Activated CD4-positive, alpha-beta T cell treated with anti-CD3 and anti-CD28 coated beads for 36 hours (primary cell): ENCODE measurements at regions not wholly inside any gene's neighbourhood (a gene's known extent, or its start where the extent isn't known, plus 50 kb on each side); places are given as distances from the start of the nearest gene placed in this dataset.

Source experiments
- ATAC-seq: fragments of 200-7000 bp; cut with Tn5 transposase; one replicate; pipeline ENCODE4 v1.10.0; 2021; ENCODE audit warnings: mild to moderate bottlenecking, moderate library complexity
- CTCF ChIA-PET: fragments of 350-600 bp; sonication (Branson Sonifier 250); formaldehyde crosslinking; loops from one replicate; lab custom pipeline; 2021; ENCODE audit warnings: antibody characterized with exemption; lab: Charles Lee
- POLR2A ChIA-PET: fragments of 350-600 bp; sonication (Branson Sonifier 250); formaldehyde crosslinking; loops from one replicate; lab custom pipeline; 2021; ENCODE audit warnings: antibody characterized with exemption, inconsistent platforms; lab: Charles Lee
- DNase-seq: peaks from one replicate; pipeline ENCODE4 v3.0.0-alpha.2; 2020
- H3K27ac Mint-ChIP-seq: one replicate; pipeline ENCODE4 v1.8.0; 2021; ENCODE audit warnings: mixed read lengths
- H3K27me3 Mint-ChIP-seq: one replicate; pipeline ENCODE4 v1.8.0; 2021; ENCODE audit warnings: mixed read lengths
- H3K36me3 Mint-ChIP-seq: one replicate; pipeline ENCODE4 v1.8.0; 2021; ENCODE audit warnings: low read depth, mixed read lengths
- H3K4me1 Mint-ChIP-seq: one replicate; pipeline ENCODE4 v1.8.0; 2021; ENCODE audit warnings: mixed read lengths
- H3K4me3 Mint-ChIP-seq: one replicate; pipeline ENCODE4 v1.8.0; 2021; ENCODE audit warnings: mild to moderate bottlenecking, moderate library complexity, mixed read lengths
- H3K9me3 Mint-ChIP-seq: one replicate; pipeline ENCODE4 v1.8.0; 2021; ENCODE audit warnings: low read depth, mixed read lengths
- intact Hi-C, 2 experiments: fragments of 100-400 bp; cut with DNase I in 1 of 2; cut with micrococcal nuclease in 1 of 2; formaldehyde crosslinking; loops; one replicate each; pipeline versions ENCODE4 v1.14.2 to v1.15.1; 2022 to 2024; cut with DNase I, micrococcal nuclease

DNA sequence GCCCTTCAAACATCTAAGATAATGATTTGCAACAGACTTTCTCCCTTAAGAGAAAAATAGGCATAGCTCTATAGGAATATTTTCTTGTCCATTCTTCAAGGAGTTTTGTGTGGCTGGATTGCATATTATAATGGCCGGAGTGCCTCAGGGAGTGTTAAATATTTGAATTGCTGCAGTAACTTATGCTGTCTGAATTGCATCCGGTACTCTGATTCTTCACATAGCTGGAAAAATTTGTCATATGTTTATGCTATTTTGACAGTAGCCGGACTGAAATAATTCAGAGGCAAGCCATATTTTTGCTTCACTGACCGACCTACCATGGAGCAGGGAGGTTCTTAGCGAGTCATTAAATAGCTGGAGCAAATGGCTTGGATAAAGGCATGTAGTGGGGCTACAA lies 621.0 kb downstream of the ACTL7B start:
- ChIA-PET CTCF (no interaction called here), POLR2A (no interaction called here)
- no peak overlapping the region for H3K4me3 Mint-ChIP-seq
- H3K27me3 Mint-ChIP-seq, result no peaks in the 10 kb centered on the region
- intact Hi-C loops, result no loop called here
- H3K9me3 Mint-ChIP-seq, result peaks cover 8% of the 10 kb centered on the region
- no peaks in the 10 kb centered on the region for H3K4me1 Mint-ChIP-seq
- no peak for DNase-seq
- no peak for ATAC-seq
- no peaks in the 10 kb centered on the region for H3K36me3 Mint-ChIP-seq
- no peak overlapping the region for H3K27ac Mint-ChIP-seq

DNA sequence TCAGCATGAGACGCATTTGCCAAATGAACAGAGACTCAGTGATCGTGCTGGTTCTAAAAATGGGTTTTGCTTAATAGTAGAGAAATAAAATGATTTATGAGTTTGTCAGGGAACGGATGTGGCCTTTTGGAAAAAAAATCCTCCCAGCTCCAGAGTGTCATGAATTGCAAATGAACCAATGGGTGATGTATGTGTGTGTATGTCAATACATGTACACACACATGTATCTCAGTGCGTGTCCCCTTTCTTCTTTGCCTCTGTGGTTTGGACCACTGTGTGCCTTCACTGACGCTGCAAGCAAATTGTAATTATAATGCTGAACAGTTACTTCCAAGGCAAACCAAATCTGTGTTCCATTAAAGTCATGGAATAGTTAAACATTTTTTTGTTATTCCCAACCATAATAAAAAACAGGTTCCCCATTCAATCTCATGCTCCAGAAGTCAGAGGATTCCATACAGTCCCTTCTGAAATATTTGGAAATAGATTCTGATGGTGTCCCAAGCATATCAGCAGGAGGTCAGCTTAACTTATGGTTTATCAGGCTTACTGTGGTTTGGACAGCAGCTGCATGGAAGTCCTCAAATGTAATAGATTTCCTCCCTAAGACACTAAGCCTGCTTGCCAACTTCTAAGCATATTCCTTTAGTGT lies 630.5 kb downstream of the ACTL7B start:
- ChIA-PET CTCF (no interaction called here), POLR2A (no interaction called here)
- Mint-ChIP-seq H3K9me3 (peaks cover 12% of the 10 kb centered on the region), H3K27ac (no peak overlapping the region), H3K4me1 (no peaks in the 10 kb centered on the region), H3K4me3 (no peak overlapping the region), H3K27me3 (no peaks in the 10 kb centered on the region), H3K36me3 (no peaks in the 10 kb centered on the region)
- intact Hi-C loops, result no loop called here
- no peak for ATAC-seq
- no peak for DNase-seq

DNA sequence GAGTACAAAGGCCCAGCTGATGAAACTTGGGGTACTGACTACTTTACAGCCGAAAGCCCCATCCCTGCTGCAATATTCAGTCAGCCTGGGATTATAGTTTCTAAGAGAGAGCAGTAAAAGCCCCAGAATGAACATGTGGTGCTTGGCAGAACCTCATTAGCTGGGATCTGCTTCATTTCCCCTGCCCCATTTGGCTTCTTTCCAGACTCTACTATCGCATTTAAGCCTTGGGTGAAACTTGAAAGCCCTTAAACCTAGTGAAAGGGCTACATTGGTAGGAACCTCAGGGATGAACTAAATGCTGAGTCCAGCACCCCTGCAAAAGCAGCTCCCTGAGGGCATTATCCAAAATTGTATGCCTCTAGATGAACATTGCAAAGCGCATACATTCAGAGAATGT lies 631.1 kb downstream of the ACTL7B start:
- ATAC-seq (no peak), DNase-seq (no peak)
- intact Hi-C loops, result no loop called here
- CTCF ChIA-PET, result no interaction called here
- Mint-ChIP-seq H3K4me3 (no peak overlapping the region), H3K27ac (no peak overlapping the region), H3K9me3 (peaks cover 12% of the 10 kb centered on the region), H3K4me1 (no peaks in the 10 kb centered on the region), H3K36me3 (no peaks in the 10 kb centered on the region), H3K27me3 (no peaks in the 10 kb centered on the region)
- POLR2A ChIA-PET, result no interaction called here

DNA sequence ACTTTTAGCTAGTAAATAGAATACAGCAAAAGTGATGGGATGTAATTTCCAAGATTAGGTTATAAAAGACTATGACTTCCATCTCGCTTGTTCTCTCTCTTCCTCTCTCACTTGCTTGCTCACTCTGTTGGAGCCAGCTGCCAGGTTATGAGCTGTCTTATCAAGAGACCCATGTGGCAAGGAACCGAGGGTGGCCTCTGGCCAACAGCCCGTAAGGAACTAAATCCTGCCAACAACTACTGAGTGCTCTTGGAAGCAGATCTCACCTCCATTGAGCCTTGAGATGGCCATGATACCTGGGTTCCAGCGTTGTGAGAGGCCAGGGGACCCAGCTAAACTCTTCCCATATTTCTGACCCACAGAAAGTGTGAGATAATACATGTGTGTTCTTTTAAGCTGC lies 636.1 kb downstream of the ACTL7B start:
- no peak overlapping the region for H3K4me3 Mint-ChIP-seq
- H3K9me3 Mint-ChIP-seq, result peaks cover 16% of the 10 kb centered on the region
- ChIA-PET POLR2A (no interaction called here), CTCF (no interaction called here)
- H3K36me3 Mint-ChIP-seq, result no peaks in the 10 kb centered on the region
- ATAC-seq (no peak), DNase-seq (no peak)
- H3K27ac Mint-ChIP-seq, result no peak overlapping the region
- no peaks in the 10 kb centered on the region for H3K4me1 Mint-ChIP-seq
- no peaks in the 10 kb centered on the region for H3K27me3 Mint-ChIP-seq
- intact Hi-C loops, result no loop called here

DNA sequence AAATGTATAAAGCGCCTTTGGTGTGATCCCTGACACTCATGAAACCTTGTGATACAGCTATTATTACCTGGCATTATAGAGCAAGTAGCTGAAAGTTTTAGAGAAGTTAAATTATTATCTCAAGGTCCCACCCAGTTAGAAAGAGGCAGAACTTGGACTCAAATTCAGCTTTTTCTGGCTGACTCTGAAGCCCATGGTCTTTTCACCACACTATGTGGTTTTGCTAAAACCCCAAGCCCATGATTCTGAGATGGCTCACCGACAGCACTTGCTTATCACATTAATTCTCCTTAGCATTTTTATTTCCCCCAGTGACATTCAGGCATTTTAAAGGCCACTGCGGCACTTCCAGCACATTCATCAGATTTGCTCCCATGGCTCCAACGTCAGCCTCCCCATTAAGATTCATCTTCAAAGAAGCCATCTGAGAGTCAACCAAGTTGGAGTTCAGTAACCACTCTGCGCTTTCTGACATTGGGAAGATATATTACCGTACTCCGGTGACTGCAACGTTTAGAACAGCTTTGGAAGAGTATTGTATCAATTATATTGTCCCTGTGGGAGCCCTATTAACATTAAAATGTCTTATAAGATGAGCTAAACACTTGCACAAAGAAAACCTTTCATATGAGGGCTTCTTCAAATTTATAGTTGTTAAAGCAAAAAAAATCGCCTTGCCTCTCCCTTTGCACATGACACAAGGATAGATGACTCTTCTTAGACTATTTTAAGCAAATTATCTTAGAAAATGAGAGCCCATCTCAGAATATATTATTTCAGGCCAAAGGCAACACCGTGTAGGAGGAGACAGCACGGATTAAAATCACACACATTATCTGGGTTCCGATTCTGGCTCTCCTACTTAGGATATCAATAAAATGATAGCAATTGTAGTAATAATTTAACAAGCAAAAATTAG lies 638.1 kb downstream of the ACTL7B start:
- Mint-ChIP-seq H3K9me3 (peaks cover 10% of the 10 kb centered on the region), H3K36me3 (no peaks in the 10 kb centered on the region), H3K4me3 (no peak overlapping the region), H3K27ac (no peak overlapping the region), H3K27me3 (no peaks in the 10 kb centered on the region), H3K4me1 (no peaks in the 10 kb centered on the region)
- ChIA-PET POLR2A (no interaction called here), CTCF (no interaction called here)
- intact Hi-C loops, result no loop called here
- no peak for ATAC-seq
- no peak for DNase-seq

DNA sequence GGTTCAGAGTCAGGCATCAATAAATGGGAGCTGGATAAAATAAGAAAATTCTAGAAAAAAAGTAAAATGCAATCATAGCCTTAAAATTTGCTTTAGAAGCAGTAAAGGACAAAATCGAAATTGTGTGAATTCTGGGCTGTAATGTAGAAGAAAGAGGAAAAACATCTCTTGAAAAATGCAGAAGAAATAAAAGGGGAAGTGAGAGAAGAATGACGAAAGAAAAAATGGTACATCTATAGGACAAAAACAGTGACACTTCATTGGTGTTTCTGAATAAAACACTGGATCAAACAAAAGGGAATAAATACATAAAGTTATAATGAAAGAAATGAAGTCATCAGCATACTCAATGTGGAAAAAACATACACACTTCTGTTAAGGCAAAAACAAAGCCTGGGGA lies 642.3 kb downstream of the ACTL7B start:
- intact Hi-C loops, result no loop called here
- no peaks in the 10 kb centered on the region for H3K4me1 Mint-ChIP-seq
- DNase-seq (no peak), ATAC-seq (no peak)
- no peaks in the 10 kb centered on the region for H3K27me3 Mint-ChIP-seq
- H3K27ac Mint-ChIP-seq, result no peak overlapping the region
- no peaks in the 10 kb centered on the region for H3K36me3 Mint-ChIP-seq
- ChIA-PET CTCF (no interaction called here), POLR2A (no interaction called here)
- peaks cover 5% of the 10 kb centered on the region for H3K9me3 Mint-ChIP-seq
- no peak overlapping the region for H3K4me3 Mint-ChIP-seq

DNA sequence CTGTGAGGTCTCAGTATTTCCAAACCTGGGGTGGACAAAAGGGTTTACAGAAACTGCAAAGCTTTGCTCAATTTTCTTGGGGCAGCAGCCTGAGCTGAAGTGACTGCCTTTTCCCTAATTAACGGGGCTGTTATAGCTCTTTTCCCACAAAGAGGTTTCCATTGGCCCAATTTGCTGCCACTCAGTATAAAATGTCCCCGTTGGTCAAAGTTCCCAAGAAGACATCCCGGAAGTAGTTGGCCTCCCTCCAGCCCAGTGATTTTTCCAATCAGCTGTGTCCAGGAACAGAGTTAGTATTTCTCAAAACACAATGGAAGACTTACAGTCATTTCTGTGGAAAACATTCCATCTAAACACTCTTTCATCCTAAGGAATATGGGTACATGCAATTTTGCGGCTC lies 643.6 kb downstream of the ACTL7B start:
- Mint-ChIP-seq H3K27ac (no peak overlapping the region), H3K27me3 (no peaks in the 10 kb centered on the region), H3K4me3 (no peak overlapping the region), H3K36me3 (no peaks in the 10 kb centered on the region), H3K4me1 (no peaks in the 10 kb centered on the region), H3K9me3 (peaks cover 5% of the 10 kb centered on the region)
- CTCF ChIA-PET, result no interaction called here
- intact Hi-C loops, result no loop called here
- ATAC-seq (no peak), DNase-seq (no peak)
- POLR2A ChIA-PET, result no interaction called here

DNA sequence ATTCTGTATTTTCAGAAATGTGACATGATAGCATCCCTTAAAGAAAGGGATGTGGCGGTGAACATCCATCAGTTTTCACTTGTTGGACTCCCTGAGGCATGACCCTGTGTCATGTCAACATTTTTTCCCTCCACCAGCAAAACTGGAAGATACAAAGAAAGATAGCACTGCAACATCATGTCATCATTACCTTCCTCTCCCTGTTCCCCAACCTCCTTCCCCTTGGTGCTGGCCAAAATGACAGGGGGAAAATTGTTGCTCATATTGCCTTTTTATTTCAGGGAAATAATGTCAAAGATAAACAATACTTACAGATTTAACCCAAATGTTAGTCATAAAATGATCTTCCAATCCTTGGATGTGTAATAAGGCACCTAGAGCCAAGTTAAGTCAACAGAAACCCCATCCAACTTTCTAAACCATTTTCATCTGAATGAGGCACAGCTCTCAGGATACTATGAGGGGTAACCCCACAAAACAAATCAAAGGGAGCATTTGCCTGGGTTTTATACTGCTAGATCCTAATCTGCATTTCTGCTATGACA lies 644.3 kb downstream of the ACTL7B start:
- CTCF ChIA-PET, result no interaction called here
- Mint-ChIP-seq H3K4me3 (no peak overlapping the region), H3K36me3 (no peaks in the 10 kb centered on the region), H3K9me3 (peaks cover 8% of the 10 kb centered on the region), H3K4me1 (no peaks in the 10 kb centered on the region), H3K27ac (no peak overlapping the region), H3K27me3 (no peaks in the 10 kb centered on the region)
- DNase-seq (no peak), ATAC-seq (no peak)
- intact Hi-C loops, result no loop called here
- POLR2A ChIA-PET, result no interaction called here

DNA sequence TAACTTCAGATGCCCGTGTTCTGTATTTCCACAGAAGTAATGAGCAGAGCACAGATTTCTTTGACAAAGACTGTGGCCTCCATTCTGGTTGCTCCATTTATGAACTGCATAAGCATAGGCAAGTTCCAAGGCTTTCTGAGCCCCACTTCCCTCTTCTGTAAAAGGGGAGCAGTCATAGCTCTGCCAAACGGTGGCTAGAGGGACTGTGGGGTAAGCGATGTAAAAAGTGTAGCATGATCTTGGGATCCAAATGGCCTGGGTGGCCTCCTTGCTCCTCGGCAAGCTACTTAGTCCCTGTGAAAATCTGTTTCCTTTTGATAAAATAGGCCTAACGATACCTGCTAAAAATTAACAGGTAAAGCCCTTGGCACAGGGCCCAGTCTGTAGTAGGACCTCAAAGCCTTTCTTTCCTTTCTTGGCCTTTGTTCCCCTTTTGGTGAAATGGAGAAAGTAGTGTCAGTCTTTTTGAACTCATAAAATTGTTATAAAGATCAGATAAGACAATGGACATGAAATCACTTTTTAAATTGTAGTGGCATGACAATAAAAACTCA lies 646.6 kb downstream of the ACTL7B start:
- H3K27ac Mint-ChIP-seq, result no peak overlapping the region
- H3K36me3 Mint-ChIP-seq, result no peaks in the 10 kb centered on the region
- no peak overlapping the region for H3K4me3 Mint-ChIP-seq
- ChIA-PET CTCF (no interaction called here), POLR2A (no interaction called here)
- ATAC-seq (no peak), DNase-seq (no peak)
- intact Hi-C loops, result no loop called here
- H3K27me3 Mint-ChIP-seq, result no peaks in the 10 kb centered on the region
- peaks cover 13% of the 10 kb centered on the region for H3K9me3 Mint-ChIP-seq
- H3K4me1 Mint-ChIP-seq, result no peaks in the 10 kb centered on the region

DNA sequence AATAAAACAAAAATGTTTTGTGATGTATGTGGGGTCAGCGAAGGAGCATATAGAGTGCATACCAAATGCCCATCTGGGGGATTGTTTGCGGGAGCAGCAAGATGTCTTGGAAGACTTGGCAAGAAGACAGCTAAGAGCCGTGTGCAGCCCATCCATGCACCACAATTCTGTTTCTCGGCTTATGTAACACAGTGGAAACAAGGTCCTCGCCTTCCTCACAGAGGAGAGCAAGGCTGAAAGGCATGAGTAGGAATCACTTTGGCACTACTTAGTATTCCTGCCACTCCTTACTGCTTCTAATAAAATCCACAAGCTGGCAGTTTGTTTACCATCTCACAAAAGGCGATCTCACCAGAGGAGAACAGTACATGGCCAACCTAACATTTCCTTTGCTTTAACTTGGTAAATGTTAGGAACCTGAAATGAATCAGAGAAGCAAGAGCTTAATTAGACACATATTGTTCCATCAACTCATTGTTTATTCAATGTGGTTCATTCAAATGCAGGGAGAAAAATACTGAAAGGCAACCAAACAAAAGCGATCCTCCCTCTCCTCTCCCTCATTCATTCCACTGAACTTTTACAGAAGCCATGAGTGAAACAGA lies 648.1 kb downstream of the ACTL7B start:
- DNase-seq (no peak), ATAC-seq (no peak)
- intact Hi-C loops, result no loop called here
- Mint-ChIP-seq H3K36me3 (no peaks in the 10 kb centered on the region), H3K4me1 (no peaks in the 10 kb centered on the region), H3K9me3 (peaks cover 20% of the 10 kb centered on the region), H3K27me3 (no peaks in the 10 kb centered on the region), H3K27ac (no peak overlapping the region), H3K4me3 (no peak overlapping the region)
- POLR2A ChIA-PET, result no interaction called here
- CTCF ChIA-PET, result no interaction called here

DNA sequence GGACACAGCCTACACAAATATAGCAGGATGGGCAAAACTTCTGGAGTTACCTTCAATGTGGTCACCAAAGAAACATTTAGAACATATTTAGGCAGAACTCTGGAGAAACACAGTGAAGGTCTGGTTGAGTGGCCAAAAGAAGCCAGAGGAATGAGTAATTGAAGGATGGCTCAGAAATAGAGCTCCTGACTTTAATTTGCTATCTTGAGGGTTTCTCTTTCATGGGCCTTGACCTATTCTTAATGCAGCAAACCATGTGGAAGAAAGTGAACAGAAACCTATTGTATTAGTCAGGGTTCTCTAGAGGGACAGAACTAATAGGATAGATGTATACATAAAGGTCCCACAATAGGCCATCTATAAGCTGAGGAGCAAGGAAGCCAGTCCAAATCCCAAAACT lies 650.5 kb downstream of the ACTL7B start:
- peaks cover 22% of the 10 kb centered on the region for H3K9me3 Mint-ChIP-seq
- DNase-seq (no peak), ATAC-seq (no peak)
- CTCF ChIA-PET, result no interaction called here
- H3K27me3 Mint-ChIP-seq, result no peaks in the 10 kb centered on the region
- H3K4me3 Mint-ChIP-seq, result no peak overlapping the region
- no peaks in the 10 kb centered on the region for H3K36me3 Mint-ChIP-seq
- POLR2A ChIA-PET, result no interaction called here
- H3K4me1 Mint-ChIP-seq, result no peaks in the 10 kb centered on the region
- intact Hi-C loops, result no loop called here
- H3K27ac Mint-ChIP-seq, result no peak overlapping the region
